H1 (cell line): ENCODE measurements at regions not wholly inside any gene's neighbourhood (a gene's known extent, or its start where the extent isn't known, plus 50 kb on each side); places are given as distances from the start of the nearest gene placed in this dataset.

Experiments
- CTCF ChIA-PET: fragments of 300-600 bp; sonication (Branson Sonifier 250); formaldehyde crosslinking; loops from one replicate; lab custom pipeline; 2021; ENCODE audit not compliant: partially characterized antibody; lab: Charles Lee
- POLR2A ChIA-PET: fragments of 300-600 bp; sonication (Branson Sonifier 250); formaldehyde crosslinking; loops from one replicate; lab custom pipeline; 2021; ENCODE audit warnings: inconsistent platforms; ENCODE audit not compliant: partially characterized antibody; lab: Charles Lee
- DNase-seq, 2 experiments: peaks; one replicate each; pipeline versions ENCODE4 v3.0.0 to v3.0.0-alpha.2; 2010 to 2022; ENCODE audit warnings: low spot score in 2 of 2, low read depth in 1 of 2, mixed read lengths in 1 of 2
- FAIRE-seq: peaks from 2 replicates; lab custom pipeline; 2011; peaks lifted over from hg19 to GRCh38; lab: Jason Lieb, UNC
- H2AFZ ChIP-seq: 2 replicates; pipeline ENCODE4 v1.8.1; 2012; ENCODE audit warnings: low read length, inconsistent platforms
- H2AK5ac ChIP-seq: 2 replicates; pipeline ENCODE4 v1.6.1; 2013; ENCODE audit warnings: low read depth, low read length
- H2BK120ac ChIP-seq: replicated peaks from 2 replicates; pipeline ENCODE3; 2013; ENCODE audit warnings: low read depth, low read length, inconsistent platforms
- H2BK12ac ChIP-seq: 2 replicates; pipeline ENCODE4 v1.6.1; 2013; ENCODE audit warnings: low read depth, low read length
- H2BK15ac ChIP-seq: 2 replicates; pipeline ENCODE4 v1.6.1; 2013; ENCODE audit warnings: low read length
- H2BK20ac ChIP-seq: 2 replicates; pipeline ENCODE4 v1.6.1; 2013; ENCODE audit warnings: low read length
- H2BK5ac ChIP-seq: 2 replicates; pipeline ENCODE4 v1.6.1; 2013; ENCODE audit warnings: low read depth, low read length
- H3K14ac ChIP-seq: 2 replicates; pipeline ENCODE4 v1.6.1; 2013; ENCODE audit warnings: inconsistent platforms; ENCODE audit not compliant: insufficient read length
- H3K18ac ChIP-seq: 2 replicates; pipeline ENCODE4 v1.6.1; 2013; ENCODE audit warnings: low read length; ENCODE audit errors: extremely low read depth
- H3K23ac ChIP-seq: 2 replicates; pipeline ENCODE4 v1.6.1; 2013; ENCODE audit warnings: inconsistent platforms; ENCODE audit not compliant: insufficient read length
- H3K23me2 ChIP-seq: 2 replicates; pipeline ENCODE4 v1.6.1; 2013; ENCODE audit warnings: low read depth, low read length
- H3K27ac ChIP-seq: 2 replicates; pipeline ENCODE4 v1.6.1; 2011; ENCODE audit warnings: low read depth, low read length, inconsistent platforms
- H3K27me3 ChIP-seq, 4 experiments: replicated peaks in 1 of 4; 1 replicate in 1 of 4; 2 replicates in 3 of 4; pipeline versions ENCODE4 v1.6.1 to v1.8.1; 2011 to 2013; ENCODE audit warnings: low read length in 3 of 4, mild to moderate bottlenecking in 3 of 4, inconsistent platforms in 2 of 4, mixed read lengths in 2 of 4, moderate library complexity in 1 of 4; ENCODE audit not compliant: control insufficient read depth in 3 of 4, insufficient read depth in 3 of 4; ENCODE audit errors: extremely low read depth in 1 of 4
- H3K36me3 ChIP-seq, 4 experiments: 2 replicates each; pipeline versions ENCODE4 v1.6.1 to v1.8.1; 2011 to 2013; ENCODE audit warnings: mild to moderate bottlenecking in 4 of 4, low read length in 3 of 4, moderate library complexity in 2 of 4, control low read depth in 1 of 4, inconsistent platforms in 1 of 4; ENCODE audit not compliant: insufficient read depth in 4 of 4, control insufficient read depth in 2 of 4
- H3K4ac ChIP-seq: replicated peaks from 2 replicates; pipeline ENCODE3; 2013; ENCODE audit warnings: low read length, low read depth, mixed read lengths, inconsistent platforms; ENCODE audit not compliant: insufficient read length
- H3K4me1 ChIP-seq, 4 experiments: replicated peaks in 1 of 4; 1 replicate in 1 of 4; 2 replicates in 3 of 4; pipeline versions ENCODE4 v1.6.1 to v1.8.1; 2011 to 2013; ENCODE audit warnings: low read length in 3 of 4, inconsistent platforms in 2 of 4, mixed read lengths in 1 of 4; ENCODE audit not compliant: insufficient read depth in 4 of 4, control insufficient read depth in 3 of 4
- H3K4me2 ChIP-seq, 2 experiments: 2 replicates each; pipeline versions ENCODE4 v1.6.1 to v1.8.1; 2011 to 2013; ENCODE audit warnings: low read depth in 2 of 2, low read length in 2 of 2, control low read depth in 1 of 2, inconsistent platforms in 1 of 2, mild to moderate bottlenecking in 1 of 2; ENCODE audit not compliant: insufficient read depth in 1 of 2
- H3K4me3 ChIP-seq, 4 experiments: fragments of 200-600, 300-600 bp in 1 of 4; sonication (generic), shearing (Covaris generic), sonication (Bioruptor Twin) in 1 of 4; 2 replicates each; pipeline versions ENCODE4 v1.5.1 to v1.8.1; 2011 to 2016; ENCODE audit warnings: low read length in 4 of 4, low read depth in 3 of 4, control low read depth in 2 of 4, inconsistent platforms in 2 of 4, mild to moderate bottlenecking in 2 of 4, mixed read lengths in 1 of 4, moderate library complexity in 1 of 4; ENCODE audit not compliant: insufficient read depth in 2 of 4; ENCODE audit errors: extremely low read depth in 1 of 4
- H3K56ac ChIP-seq: replicated peaks from 2 replicates; pipeline ENCODE3; 2013; ENCODE audit warnings: low read depth, mild to moderate bottlenecking, mixed read lengths, low read length, inconsistent platforms; ENCODE audit not compliant: insufficient read length
- H3K79me1 ChIP-seq: 2 replicates; pipeline ENCODE4 v1.6.1; 2013; ENCODE audit warnings: low read depth, low read length, control low read depth
- H3K79me2 ChIP-seq, 2 experiments: 2 replicates each; pipeline versions ENCODE4 v1.6.1 to v1.8.1; 2012 to 2013; ENCODE audit warnings: low read length in 2 of 2, mild to moderate bottlenecking in 2 of 2, inconsistent platforms in 1 of 2; ENCODE audit not compliant: insufficient read depth in 2 of 2, control insufficient read depth in 1 of 2
- H3K9ac ChIP-seq, 4 experiments: replicated peaks in 1 of 4; 1 replicate in 1 of 4; 2 replicates in 3 of 4; pipeline versions ENCODE4 v1.6.1 to v1.8.1; 2011 to 2013; ENCODE audit warnings: low read depth in 3 of 4, low read length in 3 of 4, control low read depth in 2 of 4, mild to moderate bottlenecking in 2 of 4, moderate library complexity in 2 of 4, inconsistent platforms in 1 of 4; ENCODE audit errors: extremely low read depth in 1 of 4
- H3K9me3 ChIP-seq, 2 experiments: 2 replicates each; pipeline versions ENCODE4 v1.6.1 to v1.8.1; 2012 to 2013; ENCODE audit warnings: mild to moderate bottlenecking in 2 of 2, moderate library complexity in 2 of 2, control low read depth in 1 of 2, inconsistent platforms in 1 of 2, low read depth in 1 of 2, low read length in 1 of 2, mixed read lengths in 1 of 2; ENCODE audit not compliant: insufficient read depth in 2 of 2
- H4K20me1 ChIP-seq, 2 experiments: replicated peaks in 1 of 2; 2 replicates each; pipeline versions ENCODE3 to v1.8.1; 2011 to 2013; ENCODE audit warnings: inconsistent platforms in 2 of 2, low read length in 2 of 2, mild to moderate bottlenecking in 1 of 2; ENCODE audit not compliant: insufficient read depth in 2 of 2, control insufficient read depth in 1 of 2
- H4K5ac ChIP-seq: 2 replicates; pipeline ENCODE4 v1.6.1; 2013; ENCODE audit warnings: low read length, low read depth, mixed read lengths, inconsistent platforms; ENCODE audit not compliant: insufficient read length
- H4K8ac ChIP-seq: 2 replicates; pipeline ENCODE4 v1.8.0; 2013; ENCODE audit warnings: mild to moderate bottlenecking, moderate library complexity, low read length, inconsistent platforms; ENCODE audit not compliant: insufficient read depth; ENCODE audit errors: extremely low read depth
- H4K91ac ChIP-seq: replicated peaks from 2 replicates; pipeline ENCODE3; 2013; ENCODE audit warnings: low read length, mixed read lengths, inconsistent platforms; ENCODE audit not compliant: insufficient read length
- CBX5 ChIP-seq: fragments of 300-800, 300-1000 bp; sonication (generic); IDR thresholded peaks from 2 replicates; pipeline ENCODE4 v1.7.1; 2016; ENCODE audit warnings: antibody characterized with exemption, low read length, low read depth
- CBX8 ChIP-seq: fragments of 300-800, 300-1000 bp; sonication (generic); IDR thresholded peaks from 2 replicates; pipeline ENCODE4 v1.7.1; 2016; ENCODE audit warnings: low read depth, low read length, borderline replicate concordance
- EZH2 ChIP-seq: fragments of 200-600 bp; sonication (generic); IDR thresholded peaks from 2 replicates; pipeline ENCODE4 v1.7.1; 2012; ENCODE audit warnings: low read depth, mild to moderate bottlenecking, moderate library complexity, low read length, inconsistent platforms; ENCODE audit not compliant: severe bottlenecking
- KDM4A ChIP-seq: IDR thresholded peaks from one replicate; pipeline ENCODE4 v1.7.1; 2012; ENCODE audit warnings: low read depth, mild to moderate bottlenecking, moderate library complexity, low read length, inconsistent platforms; ENCODE audit not compliant: severe bottlenecking
- KDM5A ChIP-seq: fragments of 200-600 bp; IDR thresholded peaks from 2 replicates; pipeline ENCODE4 v1.7.1; 2012; ENCODE audit warnings: mild to moderate bottlenecking, low read length, inconsistent platforms, mixed read lengths
- SRF ChIP-seq: IDR thresholded peaks from 2 replicates; pipeline ENCODE4 v1.6.1; 2011; ENCODE audit warnings: mild to moderate bottlenecking, low read depth, low read length, moderate library complexity
- WGBS, 2 experiments: shearing (Covaris generic) in 1 of 2; methylation state at CpG; one replicate each; pipeline versions ENCODE4 v1.1.6 to v1.1.7; 2013 to 2015; ENCODE audit warnings: low lambda C conversion rate in 2 of 2, mixed read lengths in 2 of 2, inconsistent platforms in 1 of 2, low coverage in 1 of 2, missing lambda C conversion rate in 1 of 2; ENCODE audit not compliant: insufficient replicate concordance in 2 of 2, insufficient coverage in 1 of 2, insufficient read length in 1 of 2; ENCODE audit errors: extremely low coverage in 1 of 2, missing lambda C conversion rate in 1 of 2; 5-methylcytosine and 5-hydroxymethylcytosine counted together
- TF ChIP-seq, protein P1 (sequence below): IDR thresholded peaks from 2 replicates; pipeline ENCODE4 v1.6.1; 2012; ENCODE audit warnings: low read length, inconsistent platforms
- TF ChIP-seq, protein P2 (sequence below): IDR thresholded peaks from 2 replicates; pipeline ENCODE4 v1.6.1; 2011; ENCODE audit warnings: low read length, improper control_type of control experiment
- TF ChIP-seq, protein P3 (sequence below): IDR thresholded peaks from 2 replicates; pipeline ENCODE4 v1.6.1; 2012; ENCODE audit warnings: inconsistent platforms

DNA sequence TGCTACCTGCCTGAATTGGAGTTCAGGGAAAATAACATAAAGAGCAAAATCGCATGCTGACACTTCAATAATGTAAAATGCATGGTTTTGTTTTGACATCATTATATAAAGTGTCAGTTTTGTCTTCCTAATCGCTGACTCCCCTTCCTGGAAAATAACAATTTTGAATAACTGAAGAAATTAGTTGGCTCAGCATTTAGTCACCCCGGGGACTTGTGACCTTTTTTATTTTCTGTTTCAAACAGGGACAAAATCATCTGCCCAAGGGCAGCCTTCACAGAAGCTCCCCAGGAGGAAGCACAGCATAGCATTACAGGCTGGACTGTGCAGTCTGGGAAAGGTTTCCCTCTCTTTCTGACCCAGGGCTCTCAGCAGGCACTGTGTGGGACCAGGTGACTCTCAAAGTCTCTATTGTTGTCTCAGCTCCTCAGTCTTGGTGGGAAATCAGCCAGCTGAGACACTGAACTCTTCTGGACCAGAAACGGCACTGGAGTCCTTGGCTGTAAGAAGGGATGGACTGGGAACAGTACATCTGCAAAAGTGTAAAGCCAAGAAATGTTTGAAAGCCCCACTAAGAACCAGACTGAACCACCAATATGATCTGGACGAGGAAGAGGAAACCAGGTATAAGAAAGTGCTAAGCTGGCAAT is 671.3 kb upstream of the KLF4 start:
- ChIA-PET CTCF (interaction anchor here (0.9 kb wide), 1 partner anchor 123 kb away, joined by 3 read pairs; no protein-coding TSS in a partner anchor), POLR2A (no interaction called here)
- Histone ChIP-seq H3K4me2 (no peak overlapping the region), H4K91ac (no peak overlapping the region), H2BK15ac (no peak overlapping the region), H3K36me3 (no peaks in the 10 kb centered on the region), H2BK5ac (no peak overlapping the region), H3K4me3 (no peak overlapping the region), H2AFZ (peak overlapping the region; percentile 76; the same call in 1 of the 2 replicates), H4K8ac (no peak overlapping the region), H2AK5ac (no peak overlapping the region), H2BK12ac (no peak overlapping the region), H3K4me1 (peaks cover 0 to 4% (median 3%) of the 10 kb centered on the region in 4 experiments; a peak in 5 of 7 replicates), H4K5ac (no peak overlapping the region), H2BK120ac (no peak overlapping the region), H2BK20ac (no peak overlapping the region), H3K23ac (no peak overlapping the region), H3K18ac (no peak overlapping the region), H3K9ac (no peak overlapping the region), H3K23me2 (no peaks in the 10 kb centered on the region), H3K56ac (no peak overlapping the region), H3K27ac (no peak overlapping the region), H3K14ac (no peak overlapping the region), H3K79me2 (no peaks in the 10 kb centered on the region), H3K9me3 (no peaks in the 10 kb centered on the region), H3K27me3 (no peaks in the 10 kb centered on the region), H3K4ac (no peak overlapping the region), H4K20me1 (no peaks in the 10 kb centered on the region), H3K79me1 (no peaks in the 10 kb centered on the region)
- 95% methylated on average over 5 of the region's 5 CpGs; no CpG with 5 or more reads in 1 of the 2 experiments for WGBS, 2 experiments
- DNase-seq (no peak), FAIRE-seq (no peak)
- TF ChIP-seq KDM5A (no peak), EZH2 (no peak), CBX5 (no peak), KDM4A (no peak), CBX8 (no peak), SRF (no peak)
- TF ChIP-seq, protein P1, sequence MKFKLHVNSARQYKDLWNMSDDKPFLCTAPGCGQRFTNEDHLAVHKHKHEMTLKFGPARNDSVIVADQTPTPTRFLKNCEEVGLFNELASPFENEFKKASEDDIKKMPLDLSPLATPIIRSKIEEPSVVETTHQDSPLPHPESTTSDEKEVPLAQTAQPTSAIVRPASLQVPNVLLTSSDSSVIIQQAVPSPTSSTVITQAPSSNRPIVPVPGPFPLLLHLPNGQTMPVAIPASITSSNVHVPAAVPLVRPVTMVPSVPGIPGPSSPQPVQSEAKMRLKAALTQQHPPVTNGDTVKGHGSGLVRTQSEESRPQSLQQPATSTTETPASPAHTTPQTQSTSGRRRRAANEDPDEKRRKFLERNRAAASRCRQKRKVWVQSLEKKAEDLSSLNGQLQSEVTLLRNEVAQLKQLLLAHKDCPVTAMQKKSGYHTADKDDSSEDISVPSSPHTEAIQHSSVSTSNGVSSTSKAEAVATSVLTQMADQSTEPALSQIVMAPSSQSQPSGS, result no peak
- TF ChIP-seq, protein P2, sequence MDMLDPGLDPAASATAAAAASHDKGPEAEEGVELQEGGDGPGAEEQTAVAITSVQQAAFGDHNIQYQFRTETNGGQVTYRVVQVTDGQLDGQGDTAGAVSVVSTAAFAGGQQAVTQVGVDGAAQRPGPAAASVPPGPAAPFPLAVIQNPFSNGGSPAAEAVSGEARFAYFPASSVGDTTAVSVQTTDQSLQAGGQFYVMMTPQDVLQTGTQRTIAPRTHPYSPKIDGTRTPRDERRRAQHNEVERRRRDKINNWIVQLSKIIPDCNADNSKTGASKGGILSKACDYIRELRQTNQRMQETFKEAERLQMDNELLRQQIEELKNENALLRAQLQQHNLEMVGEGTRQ, result no peak
- TF ChIP-seq, protein P3, sequence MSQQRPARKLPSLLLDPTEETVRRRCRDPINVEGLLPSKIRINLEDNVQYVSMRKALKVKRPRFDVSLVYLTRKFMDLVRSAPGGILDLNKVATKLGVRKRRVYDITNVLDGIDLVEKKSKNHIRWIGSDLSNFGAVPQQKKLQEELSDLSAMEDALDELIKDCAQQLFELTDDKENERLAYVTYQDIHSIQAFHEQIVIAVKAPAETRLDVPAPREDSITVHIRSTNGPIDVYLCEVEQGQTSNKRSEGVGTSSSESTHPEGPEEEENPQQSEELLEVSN, result no peak
